Activated CD4-positive, alpha-beta T cell treated with anti-CD3 and anti-CD28 coated beads, Interleukin-2, amount 50 U/mL, for 4 hours (primary cell): ENCODE measurements at regions not wholly inside any gene's neighbourhood (a gene's known extent, or its start where the extent isn't known, plus 50 kb on each side); places are given as distances from the start of the nearest gene placed in this dataset.

Experiments
- DNase-seq, 2 experiments: peaks; one replicate each; pipeline ENCODE4 v3.0.0-alpha.2; 2020

DNA sequence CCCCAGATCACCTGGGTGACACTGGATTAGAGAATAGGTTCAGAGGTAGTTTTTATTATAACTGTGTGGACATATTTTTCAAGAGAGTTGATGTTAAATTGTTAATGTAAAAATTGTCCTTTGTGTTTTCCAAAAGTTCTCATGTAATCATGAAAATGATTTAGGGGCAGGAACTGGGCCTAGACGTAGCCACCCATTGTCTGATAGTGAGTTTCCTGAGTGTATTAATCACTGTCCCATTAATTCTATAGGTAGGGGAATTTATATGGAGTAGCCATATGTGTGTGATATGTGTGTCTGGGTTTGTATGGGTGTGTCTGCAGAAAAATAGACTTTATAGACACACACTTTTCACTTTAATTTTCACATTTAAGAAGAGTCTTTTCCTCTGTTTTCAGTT is 144.6 kb upstream of the RAI14 start:
- DNase-seq = no peak

DNA sequence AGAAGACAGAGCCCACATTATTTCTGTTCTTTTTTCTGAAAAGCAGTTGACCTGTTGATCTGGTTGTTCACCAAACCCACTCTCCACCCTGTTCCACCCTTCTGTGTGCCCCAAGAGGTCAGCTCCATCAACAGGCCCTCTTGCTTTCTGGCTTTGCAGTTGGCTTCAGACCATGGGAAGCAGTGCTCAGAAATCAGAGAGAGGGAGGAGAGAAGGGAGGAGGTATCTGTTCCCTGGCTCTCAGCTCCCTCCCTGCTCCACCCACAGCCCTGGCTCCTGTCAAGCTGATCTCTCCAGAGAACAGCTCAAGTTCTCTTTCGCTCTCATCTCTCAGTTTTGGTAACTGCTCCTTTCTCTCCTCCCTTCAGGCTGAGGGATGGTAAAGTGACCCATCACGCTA is 144.2 kb upstream of the RAI14 start:
- no peak for DNase-seq

- no peak for DNase-seq
These were observed 140.0 kb upstream of the RAI14 start for GRCh38 chr5:34516166-34516565.

DNA sequence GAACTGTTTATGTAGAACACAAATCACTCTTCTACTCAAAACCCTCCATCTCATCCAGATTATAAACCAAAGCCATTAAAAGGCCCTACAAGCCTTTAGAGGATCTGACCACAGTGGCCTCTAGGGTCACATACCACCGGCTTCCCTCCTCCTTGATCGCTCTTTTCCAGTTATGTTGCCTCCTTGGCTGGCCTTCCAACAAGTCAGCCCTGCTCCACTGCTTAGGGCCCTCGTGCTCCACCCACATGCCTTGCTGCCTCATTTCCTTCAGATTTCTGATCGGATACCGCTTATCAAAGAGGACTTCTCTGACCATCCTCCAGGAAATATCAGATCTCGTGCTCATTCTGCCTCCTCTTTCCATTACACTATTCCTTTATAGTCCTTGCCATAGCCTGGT is 139.4 kb upstream of the RAI14 start:
- DNase-seq = no peak

GRCh38 chr5:34517249-34517648 is 138.9 kb upstream of the RAI14 start:
- no peak for DNase-seq

- DNase-seq = no peak
These were observed 136.5 kb upstream of the RAI14 start for GRCh38 chr5:34519489-34520220.

GRCh38 chr5:34521628-34522290 is 134.4 kb upstream of the RAI14 start:
- DNase-seq = no peak

- DNase-seq = peak; percentile 32 to 35
These were observed 133.3 kb upstream of the RAI14 start for GRCh38 chr5:34522599-34523386.

- DNase-seq = no peak
These were observed 132.8 kb upstream of the RAI14 start for GRCh38 chr5:34523387-34523726.

DNA sequence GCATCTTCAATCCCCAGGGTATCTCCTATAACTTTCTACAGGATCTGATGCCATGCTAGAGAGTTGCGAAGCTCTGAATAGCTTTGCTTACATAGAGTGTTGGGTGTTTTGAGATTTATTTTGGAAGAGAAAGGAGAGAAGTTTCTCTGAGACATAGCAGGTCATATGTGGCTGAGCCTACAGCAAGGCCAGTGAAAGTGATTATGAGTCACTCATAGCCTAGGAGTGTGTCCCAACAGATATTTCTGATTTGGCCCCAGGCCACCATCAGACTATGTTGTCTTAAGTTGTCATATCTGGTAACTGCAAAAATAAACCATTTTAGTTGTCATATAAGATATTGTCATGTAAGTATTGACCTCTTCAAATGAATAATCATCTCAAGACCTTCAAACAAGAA is 132.0 kb upstream of the RAI14 start:
- no peak for DNase-seq

DNA sequence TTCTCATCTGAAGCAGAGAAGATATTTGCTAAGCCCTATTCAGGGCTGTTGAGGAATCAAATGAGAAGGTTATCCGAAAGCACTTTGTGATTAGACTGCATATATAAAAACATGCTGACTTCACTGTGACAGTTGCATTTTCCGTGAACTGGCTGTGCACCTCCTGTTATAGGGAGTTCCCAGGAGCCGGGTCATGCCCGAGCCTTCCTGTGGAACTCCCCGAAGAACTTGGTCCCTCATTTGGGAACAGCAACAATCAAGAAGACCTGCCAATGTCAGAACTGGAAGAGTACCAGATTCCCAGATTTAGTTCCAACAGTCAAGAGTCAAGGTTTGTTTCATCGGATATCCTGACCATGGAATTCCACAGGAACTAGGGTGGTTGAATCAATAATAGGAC is 130.4 kb upstream of the RAI14 start:
- no peak for DNase-seq

- DNase-seq = no peak
These were observed 129.3 kb upstream of the RAI14 start for GRCh38 chr5:34526682-34527305.

- DNase-seq = no peak
These were observed 126.4 kb upstream of the RAI14 start for GRCh38 chr5:34529581-34530331.

- DNase-seq = no peak
These were observed 125.5 kb upstream of the RAI14 start for GRCh38 chr5:34530637-34531036.

DNA sequence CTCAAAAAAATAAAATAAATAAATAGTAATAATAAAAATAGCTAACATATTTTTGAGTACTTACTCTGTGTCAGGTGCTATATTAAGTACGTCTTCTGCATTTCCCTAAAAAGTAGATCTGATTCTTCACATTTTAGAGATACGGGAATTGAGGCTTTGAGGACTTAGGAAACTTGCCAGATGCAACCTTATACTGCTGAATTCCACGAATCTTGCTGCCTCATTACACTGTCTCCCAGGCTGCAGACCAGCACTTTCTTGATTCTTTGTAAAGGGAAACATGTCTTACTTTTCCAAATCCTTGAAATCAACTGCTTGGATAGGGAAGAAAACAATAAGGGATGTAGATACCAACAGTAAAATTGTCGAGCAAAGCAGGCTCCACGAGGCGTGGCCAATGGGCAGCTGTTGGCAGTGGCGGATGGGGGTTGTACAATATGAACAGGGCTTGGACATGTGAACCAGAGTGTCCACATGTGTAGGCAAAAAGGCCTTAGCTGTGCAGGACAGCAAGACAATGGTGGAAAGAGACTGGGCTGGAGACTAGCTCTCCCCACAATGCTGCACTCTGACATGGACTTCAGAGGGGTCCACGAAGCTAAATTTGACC is 124.3 kb upstream of the RAI14 start:
- no peak for DNase-seq

DNA sequence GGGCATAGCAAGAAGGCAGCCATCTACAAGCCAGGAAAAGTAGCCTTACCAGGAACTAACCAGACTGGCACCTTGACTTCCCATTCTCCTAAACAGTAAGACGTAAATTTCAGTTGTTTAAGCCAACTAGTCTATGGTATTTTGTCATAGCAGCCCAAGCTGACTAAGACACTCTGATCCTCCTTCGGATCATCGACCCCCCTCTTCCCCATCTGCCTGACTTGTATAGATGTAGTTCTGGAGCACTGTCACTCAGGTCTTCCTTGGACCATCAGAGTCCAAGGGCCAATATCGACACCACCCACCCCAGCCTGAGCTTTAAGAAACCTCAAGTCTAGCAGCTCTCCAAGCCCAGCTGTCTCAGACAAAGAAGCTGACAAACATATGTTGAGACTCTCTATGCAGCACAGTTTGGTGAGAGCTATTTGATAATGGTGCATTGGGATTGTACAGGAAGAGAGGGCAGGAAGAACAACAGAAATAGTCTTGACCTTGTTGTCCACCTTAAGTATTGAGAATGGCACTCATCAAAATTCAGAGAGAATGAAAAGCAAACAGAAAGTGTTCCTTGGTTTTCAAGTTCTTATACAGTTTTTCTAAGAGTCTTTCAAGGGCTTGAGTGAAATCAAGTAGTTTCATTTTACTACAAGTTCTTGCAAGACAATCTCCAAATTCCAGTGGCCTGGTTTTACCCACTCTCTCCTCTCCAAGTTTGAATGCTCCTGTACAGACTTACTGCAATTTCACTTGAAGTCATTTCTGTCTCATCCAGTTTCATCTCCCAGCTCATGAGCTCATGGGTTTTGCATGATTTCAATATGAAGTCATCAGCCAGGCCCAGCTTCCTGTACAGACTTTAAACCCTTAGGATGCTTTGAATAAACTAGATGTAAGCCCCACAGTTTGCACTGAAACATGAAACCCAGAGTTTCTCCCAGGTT is 122.3 kb upstream of the RAI14 start:
- DNase-seq = no peak

DNA sequence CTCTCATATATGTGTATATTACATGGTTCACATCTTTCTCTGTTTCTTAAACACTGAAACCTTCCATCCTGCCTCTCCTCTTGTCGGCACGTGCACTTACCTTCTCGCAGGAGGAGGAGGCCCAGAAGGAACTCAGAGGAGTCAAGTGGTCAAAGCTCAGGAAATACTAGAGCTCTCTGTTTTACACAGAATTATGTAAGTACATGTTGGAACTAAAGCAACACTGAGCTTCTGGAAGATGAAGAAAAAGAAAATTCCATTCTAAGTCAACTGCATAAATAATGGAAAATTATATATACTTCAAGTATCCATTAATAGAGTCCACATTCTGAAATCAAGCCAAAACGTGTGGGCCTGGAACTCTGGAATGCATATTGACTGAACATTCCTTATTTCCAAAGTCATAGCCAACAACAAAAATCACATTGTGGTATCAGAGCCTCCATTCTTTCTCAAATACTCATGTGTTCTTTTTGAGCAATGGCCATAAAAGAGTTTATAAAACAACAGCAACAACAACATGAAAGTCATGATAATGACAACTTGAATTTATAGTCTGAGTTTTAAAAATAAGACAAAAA is 121.5 kb upstream of the RAI14 start:
- DNase-seq = no peak

DNA sequence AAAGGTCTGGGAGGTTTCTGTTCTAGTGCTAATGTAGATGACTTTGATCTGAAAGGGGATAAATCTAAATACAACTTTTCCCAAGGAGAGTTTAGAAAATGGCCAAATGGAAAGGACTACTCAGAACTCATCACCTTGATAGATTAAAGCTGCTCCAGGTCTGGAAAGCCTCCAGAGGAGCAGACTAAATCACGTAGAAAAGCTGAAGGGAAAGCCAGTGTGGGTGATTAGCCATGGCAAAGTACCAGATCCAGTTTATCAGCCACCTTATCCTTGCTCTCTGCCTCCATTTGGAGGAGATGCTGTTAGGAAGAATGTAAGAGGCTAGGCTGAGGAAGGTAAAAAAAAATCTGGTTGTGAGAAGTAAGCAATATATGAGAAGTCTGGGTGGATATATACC is 120.7 kb upstream of the RAI14 start:
- no peak for DNase-seq

DNA sequence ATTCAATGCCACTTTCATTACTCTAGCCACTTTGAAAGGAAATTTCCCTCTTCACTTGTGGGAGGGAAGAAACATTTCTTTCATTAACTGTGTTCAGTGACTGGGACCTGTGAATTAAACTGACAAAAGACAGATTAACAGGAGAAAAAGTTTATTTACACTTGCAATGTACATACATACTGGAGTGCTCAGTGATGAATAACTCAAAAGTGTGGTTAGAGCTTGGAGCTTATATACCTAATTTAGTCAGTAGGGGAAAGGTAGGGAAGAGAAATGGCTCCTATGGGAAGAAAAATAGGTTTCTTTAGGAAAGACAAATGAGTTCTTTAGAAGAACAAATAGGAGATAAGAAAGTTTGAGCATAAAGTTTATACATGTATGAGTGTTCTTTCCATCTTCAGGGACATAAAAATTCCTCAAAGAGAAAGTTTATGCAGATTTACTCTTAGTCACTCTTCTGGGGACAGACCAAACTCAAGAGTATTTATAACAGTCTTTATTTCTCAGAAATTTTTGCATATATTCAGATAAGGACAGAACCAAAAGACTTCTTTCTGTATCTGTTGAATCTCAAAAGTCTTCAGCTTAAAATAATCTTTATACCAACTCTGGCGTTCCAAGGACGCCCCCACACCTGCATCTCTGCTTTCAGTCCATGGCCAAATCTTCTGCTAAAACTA is 120.0 kb upstream of the RAI14 start:
- no peak for DNase-seq

- DNase-seq = no peak
These were observed 119.4 kb upstream of the RAI14 start for GRCh38 chr5:34536699-34537098.
